NCI-H2227 (cell line): ENCODE measurements at regions not wholly inside any gene's neighbourhood (a gene's known extent, or its start where the extent isn't known, plus 50 kb on each side); places are given as distances from the start of the nearest gene placed in this dataset.

Experiments used
- DNase-seq: peaks from one replicate; lab custom pipeline; 2025; ENCODE audit not compliant: unreplicated experiment; lab: John Stamatoyannopoulos, UW

DNA sequence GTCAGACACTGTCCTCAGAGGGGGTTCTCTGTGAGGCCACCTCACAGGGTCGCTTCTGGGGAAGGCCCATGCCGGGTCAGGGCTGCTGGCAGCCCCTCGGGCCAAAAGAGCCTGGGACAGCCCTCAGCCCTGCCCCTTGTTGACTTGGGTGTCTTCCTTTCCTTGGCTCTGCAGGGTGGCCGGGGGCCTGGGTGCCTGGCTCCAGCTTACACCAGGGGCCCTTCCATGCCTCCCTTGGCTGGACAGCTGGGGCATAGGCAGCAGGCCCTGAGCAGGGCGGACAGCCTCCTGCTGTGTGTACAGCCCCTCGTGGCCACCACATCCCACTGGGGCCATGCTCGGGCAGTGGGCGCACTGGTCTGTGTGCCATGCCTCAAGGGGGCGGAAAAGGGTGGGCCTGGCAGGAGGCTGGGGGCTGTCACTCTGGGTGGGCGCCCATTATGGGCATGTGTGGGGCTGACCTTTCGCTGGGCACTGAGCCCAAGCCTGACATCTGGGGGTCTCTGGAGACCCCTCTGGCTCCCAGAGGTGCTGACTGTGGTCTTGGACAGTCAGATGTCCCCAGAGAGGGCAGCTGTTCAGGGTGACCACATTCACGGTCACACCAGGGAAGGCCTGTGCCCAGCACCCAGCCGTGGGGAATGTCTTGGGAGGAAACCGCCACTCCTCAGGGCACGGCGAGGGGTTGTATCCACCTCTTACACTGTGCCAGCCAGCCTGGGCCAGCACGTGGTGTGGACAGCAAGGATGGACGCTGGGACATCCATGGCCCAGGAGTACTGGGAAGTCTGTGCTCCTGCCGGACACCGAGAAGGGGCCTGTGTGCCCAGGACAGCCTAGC lies 313.3 kb downstream of the TMEM121 start:
- no peak for DNase-seq

DNA sequence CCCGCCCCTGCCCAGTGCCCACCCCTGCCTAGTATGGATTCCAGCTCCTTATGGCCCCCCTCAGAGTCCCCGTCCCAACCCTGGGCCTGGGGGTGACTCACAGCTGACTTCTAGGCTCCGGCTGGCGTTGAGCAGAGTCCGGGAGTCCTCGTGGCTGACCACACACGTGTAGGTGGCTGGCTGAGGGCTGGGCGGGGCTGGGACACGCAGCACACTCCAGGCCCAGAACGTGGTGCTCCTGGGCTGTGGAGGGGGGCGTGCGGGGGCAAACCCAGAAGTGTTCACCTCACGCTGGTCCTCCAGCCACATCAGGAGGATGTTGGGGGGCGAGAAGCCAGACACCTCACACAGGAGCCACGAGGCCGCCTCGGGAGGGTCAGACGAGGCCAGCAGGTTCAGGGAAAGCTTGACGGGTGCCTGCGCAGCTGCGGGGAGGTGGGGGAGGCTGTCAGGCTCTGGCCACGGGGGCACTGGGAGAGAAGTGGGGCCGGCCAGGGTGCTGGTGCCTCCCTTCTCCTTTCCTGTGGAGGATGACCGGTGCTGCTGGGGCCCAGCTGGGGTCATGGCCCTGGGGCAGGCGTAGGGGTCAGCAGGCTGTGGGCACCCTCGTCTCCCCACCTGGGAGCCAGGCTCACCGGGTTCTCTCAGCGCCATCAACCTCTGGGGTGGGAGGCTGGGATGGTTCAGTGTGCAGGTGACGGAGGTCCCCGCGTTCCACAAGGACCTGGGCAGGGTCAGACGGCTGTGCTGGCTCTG lies 314.1 kb downstream of the TMEM121 start:
- no peak for DNase-seq

DNA sequence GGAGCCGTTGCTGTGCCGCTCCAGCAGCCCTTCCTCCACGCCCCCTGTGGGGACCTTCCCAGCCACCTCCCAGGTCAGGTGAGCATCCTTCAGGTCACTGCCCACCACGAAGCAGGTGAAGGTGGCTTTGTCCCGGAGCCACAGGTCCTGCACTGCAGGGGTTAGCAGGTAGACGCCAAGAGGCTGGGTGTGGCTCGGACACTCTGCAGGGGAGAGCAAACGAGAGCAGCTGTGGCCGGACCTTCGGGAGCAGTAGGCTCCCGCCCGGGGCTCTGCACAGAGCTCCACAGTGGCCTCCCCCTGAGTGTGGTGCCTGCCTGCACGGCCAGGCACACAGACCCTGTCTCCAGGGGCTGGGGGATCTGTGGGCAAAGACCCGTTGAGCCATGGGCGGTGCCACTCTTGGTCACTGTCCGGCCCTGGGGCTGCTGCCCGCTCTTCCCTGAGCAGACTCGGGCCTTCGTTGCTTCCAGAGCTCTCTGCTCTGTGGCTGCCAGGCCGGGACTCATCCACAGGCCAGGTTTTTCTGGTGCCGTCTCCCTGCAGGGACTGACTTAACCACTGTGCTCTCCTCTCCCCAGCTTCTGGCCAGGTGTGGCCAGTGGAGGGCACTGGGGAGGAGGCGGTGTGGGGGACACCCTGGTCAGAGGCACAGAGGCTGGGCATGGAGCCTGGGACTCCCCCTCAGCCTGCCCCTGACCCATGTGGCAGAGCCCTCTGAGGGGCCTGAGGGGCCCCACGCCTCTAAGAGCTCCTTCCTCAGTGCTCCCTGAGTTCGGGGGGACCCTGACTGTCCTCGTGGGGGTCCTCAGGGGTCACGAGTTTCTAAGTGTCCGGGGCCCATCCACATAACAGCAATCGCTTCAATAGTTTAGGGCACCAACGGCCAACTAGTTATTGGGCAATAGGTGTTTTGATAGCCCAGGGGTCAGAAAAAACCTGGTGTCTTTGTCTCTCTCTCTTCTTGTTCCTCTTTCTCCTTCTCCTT lies 314.9 kb downstream of the TMEM121 start:
- no peak for DNase-seq

DNA sequence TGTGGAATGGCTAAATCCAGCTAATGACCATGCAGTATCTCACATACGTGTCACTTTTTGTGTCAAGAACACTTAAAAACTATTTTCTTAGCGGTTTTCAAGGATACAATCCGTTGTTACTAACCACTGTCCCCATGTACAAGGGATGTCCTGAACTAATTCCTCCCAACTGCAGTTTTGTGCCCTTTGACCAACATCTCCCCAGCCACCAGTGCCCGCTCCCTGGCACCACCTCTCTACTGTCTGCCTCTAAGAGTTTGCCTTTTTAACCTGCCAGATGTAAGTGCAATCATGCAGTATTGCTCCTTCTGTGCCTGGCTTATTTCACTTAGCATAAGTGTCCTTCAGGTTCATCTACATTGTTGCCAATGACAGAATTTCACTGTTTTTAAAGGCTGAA lies 315.7 kb downstream of the TMEM121 start:
- no peak for DNase-seq

DNA sequence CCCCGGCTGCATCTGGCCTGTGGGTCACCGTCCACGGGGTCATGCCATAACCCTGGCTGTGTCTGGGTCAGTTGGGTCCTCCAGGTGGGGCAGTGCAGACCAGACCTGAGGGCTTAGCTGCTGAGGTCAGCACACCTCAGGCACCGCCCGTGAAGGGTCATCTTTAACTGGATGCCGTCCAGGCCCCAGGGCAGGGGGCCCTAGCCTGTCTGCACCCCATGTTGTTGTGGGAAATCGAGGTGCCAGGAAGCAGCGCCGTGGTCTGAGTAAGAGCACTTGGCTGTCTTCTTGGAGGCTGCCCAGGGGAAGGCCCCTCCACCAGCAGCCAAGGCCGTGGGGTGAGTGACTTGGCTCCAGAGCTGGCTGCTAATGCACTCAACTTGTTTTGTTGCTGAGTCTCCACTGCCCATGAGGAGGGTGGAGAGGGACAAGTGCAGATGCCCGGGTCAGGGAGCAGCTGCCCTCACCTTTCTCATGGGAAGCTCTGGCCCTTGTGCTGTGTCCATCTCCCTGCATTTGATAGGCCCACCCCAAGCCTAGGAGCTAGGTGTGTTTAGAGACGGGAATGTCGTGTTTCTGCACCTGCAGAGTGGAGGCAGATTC lies 317.2 kb downstream of the TMEM121 start:
- no peak for DNase-seq

DNA sequence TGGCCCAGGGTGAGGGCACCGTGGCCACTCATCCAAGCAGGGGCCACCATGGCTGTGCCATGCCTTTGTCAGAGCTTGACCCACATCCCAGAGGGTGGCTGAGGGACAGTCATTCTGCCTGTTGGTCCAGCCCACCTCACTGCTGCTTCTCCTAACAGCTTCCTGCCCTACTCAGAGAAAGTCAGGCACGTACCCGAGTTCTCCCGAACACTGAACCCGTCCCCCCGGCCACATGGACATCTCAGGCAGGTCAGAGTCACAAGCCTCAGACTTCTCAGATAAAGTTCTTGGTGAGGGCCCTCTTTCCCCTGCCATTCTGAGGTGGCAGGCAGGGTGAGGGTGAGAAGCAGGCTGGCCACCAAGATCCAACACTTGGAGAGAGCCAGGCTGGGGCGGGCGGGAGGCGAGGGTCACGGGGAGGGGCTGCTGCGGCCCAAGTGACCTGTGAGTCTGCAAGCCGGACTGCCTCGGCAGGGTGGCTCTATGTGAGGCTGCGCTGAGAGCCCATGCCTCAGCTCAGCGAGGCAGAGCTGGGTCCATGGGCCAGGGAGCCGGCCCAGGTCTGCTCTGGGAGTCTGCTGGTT lies 317.8 kb downstream of the TMEM121 start:
- DNase-seq, result no peak

DNA sequence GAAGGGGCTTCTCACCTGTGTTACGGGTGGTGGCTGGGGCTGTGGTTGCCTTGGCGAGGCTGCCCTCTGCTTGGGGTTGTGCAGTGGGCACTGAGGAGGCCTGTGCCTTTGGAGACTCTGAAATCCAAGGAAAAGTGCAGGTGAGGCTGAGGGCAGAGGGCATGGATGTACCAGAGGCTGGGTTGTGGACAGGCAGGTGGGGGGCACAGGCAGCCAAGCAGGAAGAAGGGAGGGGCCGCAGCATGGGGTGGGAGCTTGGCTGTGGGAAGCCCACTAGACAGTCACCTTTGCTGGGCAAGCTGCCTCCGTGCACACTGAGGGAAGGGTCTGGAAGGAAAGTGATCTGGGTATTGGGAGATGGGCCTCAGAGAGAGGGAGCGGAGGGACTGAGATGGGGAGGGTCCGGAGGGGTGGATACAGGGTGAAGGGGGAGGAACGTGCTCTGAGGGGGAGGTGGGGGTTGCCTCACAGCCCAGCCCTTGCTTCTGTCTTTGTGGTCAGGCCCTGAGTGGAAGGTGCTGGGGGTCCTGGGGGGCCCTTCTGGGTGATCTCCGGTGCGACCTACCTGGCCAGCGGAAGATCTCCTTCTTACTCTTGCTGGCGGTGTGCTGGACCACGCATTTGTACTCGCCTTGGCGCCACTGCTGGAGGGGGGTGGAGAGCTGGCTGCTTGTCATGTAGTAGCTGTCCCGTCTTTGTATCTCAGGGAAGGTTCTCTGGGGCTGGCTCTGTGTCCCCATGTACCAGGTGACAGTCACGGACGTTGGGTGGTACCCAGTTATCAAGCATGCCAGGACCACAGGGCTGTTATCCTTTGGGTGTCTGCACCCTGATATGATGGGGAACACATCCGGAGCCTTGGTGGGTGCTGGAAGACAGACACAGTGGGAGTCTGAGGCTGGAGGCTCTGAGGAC lies 318.7 kb downstream of the TMEM121 start:
- DNase-seq, result no peak

DNA sequence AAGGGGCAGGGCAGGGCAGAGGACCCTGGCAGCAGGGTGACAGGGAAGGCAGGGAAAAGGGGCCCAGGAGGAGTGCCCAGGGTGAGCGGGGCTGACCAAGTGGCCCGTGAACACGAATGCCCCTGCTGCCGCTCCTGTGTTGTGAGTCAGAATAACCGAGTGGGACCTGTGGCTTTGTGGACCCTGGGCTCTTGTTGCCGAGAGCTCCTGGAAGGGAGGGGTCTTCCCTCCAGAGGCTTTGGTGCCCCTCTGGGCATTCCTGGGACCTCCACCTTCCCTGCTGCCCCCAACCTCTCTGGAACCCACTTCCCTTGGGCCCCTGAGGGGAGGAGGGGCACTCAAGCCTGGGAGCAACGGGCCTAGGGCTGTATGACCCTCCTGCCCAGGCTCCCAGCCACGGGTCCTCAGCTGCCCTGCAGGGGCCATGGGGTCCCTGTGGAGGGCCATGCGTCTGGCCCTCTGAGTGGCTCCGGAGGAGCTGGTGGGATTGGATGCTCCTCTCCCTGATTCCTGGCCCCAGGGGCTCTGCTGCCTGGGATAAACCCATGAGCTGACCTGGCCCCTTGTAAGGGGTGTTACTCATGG lies 319.4 kb downstream of the TMEM121 start:
- no peak for DNase-seq

DNA sequence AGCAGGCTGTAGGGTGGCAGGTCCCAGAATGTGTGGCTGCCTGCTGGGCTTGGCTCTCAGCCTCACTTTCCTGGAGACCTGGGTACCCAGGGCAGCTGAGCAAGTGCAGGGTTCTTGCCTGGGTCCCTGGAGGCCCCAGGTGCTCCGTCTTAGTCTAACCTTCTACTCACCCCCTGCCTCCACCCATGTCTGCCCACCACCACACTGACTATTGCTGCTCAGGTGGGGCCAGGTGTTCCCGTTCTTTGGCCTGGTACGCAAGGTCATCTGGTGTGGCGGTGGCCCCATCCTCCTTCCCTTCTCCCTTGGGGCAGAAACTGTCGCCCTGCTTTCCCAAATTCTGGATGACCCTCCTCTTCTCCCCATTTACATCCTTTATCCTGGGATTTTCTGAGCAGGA lies 319.9 kb downstream of the TMEM121 start:
- DNase-seq, result no peak

DNA sequence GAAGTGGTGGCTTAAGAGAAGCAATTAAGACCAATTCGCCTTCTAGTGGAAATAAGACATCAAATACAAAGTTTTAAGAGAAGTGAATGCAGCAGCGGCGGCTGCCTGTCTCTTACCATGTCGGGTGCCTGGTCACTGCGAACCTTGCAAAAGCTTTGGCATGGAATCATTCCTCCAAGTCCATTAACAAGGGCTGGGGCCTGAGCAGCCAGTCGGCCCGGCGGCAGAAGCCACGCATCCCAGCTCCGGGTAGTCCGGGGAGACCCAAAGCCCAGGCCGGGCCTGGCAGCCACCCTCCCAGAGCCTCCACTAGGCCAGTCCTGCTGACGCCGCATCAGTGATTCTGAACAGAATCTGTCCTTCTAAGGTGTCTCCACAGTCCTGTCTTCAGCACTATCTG lies 321.0 kb downstream of the TMEM121 start:
- no peak for DNase-seq

DNA sequence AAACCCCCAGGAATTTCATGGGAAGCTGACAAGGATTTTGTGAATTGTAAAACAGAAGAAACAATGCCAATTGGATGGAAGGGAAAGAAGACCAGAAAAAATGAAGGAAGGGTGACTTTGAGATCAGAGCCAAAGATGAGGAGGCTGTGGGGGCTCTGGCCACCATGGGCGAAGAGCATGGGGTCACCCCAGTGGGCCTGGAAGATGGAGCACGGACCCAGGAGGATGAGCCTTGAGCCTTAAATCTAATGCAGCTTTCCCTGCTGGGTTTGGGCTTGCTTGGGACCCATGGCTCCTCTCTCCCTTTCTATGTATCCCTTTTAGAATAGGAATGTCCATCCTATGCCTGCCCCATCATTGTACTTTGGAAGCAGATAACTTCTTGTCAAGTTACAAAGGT lies 322.2 kb downstream of the TMEM121 start:
- DNase-seq, result no peak

DNA sequence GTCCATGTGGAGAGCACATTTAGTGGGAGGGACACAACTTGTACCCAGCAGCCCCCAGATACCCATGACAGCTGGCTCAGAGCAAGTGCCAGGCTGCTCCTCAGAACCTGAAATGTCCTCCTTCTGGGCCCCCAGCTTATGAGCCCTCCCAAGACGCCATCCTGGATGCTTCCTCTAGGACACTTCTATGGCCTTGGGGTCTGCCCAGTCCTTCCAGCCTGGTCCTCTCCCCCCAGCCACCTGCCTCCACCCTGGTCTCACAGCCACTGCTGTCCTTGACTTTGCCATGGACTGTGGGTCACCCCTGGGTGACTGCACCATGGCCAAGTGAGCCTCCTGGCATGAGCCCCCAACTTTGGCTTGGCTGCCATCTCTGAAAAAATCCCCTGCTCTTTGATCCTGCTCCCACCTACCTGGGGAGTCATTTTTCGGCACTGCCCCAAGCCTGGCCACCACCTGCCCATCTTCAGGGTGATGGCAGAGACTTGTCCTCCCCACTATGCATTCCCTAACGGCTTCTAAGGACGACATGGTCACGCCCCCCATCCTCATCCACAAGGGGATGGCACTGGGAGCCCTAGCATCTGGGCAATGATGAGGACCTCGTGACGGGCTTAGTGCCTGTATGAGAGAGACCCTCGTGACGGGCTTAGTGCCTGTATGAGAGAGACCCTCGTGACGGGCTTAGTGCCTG lies 323.7 kb downstream of the TMEM121 start:
- DNase-seq, result no peak

DNA sequence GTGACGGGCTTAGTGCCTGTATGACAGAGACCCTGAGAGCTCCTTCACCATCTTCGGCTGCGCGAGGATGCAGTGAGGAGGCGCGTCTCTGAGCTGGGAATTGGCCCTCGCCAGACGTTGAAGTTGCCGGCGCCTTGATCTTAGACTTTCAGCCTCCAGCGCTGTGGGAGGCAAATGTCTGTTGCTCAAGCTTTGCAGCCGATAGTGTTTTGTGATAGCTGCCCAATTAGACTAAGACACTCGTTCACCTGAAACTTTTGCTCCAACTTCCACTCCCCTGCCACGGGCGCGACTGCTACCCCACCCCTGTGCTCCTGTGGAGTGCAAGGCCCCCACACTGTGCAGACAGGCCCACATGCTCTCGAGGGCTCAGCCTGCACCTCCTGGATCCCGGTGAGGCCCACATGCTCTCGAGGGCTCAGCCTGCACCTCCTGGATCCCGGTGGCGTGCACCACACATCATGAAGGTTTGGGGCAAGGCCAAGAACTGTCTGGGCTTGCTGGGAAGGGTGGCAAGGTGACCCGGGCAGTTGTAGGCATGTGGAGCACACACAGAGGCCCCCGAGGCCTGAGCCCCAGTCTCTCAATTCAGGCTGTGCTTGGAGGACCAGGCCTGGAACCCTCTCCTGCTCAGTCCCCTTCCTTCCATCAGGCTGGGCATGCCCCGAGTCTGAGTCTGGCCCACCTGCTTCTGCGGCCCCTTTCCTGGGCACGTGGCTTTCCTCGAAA lies 324.6 kb downstream of the TMEM121 start:
- DNase-seq, result no peak

DNA sequence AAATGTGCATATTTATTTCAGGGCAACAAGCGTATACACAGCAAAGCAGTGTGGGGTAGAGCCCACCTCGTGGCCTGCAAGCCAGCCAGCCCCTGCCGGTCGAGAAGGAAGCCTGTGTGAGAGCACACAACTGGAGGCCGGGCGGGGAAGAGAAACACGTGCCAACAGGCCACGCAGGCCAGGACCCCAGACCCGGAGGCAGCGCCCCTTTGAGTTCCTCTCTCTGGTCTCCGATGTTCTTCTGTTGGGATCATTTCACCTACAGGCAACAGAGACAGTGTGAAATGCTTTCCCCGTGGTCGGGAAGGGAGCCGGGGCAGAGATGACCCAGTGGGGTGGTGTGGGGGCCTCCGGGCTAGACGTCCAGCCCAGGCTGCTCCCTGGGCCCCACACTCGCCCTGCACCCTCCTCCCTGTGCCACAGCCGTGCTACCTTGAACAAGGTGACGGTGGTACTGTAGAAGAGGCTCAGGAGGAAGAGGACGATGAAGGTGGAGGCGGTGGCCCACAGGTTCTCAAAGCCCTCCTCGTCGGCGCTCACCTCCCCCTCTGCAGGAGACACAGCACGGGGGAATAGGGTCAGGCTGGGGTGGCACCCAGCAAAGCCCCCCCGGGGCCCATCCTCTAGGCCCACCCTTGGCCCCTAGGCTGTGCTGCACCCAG lies 325.5 kb downstream of the TMEM121 start:
- DNase-seq, result no peak

DNA sequence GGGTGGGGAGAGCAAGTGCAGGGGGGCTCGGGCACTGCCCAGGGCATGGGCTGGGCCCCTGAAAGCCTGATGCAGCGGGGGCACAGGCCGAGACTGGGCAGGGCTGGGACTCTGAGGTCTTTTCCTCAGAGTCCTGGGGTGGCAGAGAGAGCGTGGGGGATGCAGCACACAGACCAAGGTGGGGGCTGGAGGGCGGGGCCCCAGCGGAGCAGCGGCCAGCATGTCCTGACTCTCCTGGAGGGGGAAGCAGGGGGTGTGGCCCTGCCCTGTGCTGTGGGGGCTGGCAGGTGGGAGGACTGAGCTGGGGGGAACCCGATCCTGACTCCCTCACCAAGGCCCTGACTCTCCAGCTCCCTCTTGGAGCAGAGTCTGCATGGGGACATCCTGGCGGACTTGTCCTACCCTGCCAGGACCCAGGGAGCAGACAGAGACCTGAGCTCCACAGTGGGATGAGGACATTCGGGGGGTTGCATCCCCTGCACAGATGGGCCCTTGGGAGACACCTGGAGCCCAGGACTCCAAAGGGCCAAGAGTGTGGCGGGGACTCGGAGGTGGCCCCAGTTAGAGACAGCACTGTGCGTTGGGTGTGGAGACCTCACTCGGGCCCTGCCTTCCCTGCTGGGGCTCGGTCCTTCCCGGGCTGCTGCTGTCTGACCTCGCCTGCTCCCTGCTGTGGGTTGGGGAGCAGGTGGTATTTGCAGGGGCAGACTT lies 326.1 kb downstream of the TMEM121 start:
- DNase-seq, result no peak

DNA sequence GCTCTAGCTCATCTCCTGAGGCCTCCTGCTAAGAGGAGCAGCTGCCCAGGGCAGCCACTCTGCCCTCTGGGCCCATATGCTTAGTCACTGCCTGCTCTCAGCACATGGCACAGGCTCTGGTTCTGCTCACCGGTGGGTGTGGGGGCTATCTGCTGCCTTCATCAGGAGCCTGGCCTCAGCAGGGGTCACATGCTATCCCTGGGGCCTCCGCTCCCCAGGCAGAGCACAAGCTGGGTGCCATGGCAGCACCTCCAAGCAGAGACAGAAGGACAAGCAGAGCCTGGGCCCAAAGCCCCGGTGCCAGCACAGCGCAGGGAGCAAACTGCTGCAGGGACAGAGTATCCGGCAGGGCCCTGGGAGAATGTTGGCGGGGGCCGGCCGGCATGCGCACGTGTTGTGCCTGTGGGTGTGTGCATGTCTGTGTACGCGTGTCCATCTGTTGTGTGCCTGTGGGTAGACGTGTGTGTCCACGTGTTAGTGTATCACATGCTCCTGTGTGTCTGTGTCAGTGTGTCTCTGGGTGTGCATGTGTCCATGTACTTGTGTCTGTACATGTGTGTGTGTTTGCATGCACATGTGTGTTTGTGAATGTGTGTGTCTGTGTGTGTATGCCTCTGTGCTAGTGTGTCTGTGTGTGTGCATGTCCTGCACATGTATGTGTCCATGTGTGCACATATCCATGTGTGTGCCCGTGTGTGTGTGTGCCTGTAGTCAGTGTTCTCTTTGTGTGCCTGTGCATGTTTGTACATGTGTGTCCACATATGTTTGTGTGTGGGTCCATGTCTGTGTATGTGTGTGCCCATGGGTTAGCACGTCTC lies 326.9 kb downstream of the TMEM121 start:
- DNase-seq, result no peak
